GM12875 (cell line): ENCODE measurements at regions not wholly inside any gene's neighbourhood (a gene's known extent, or its start where the extent isn't known, plus 50 kb on each side); places are given as distances from the start of the nearest gene placed in this dataset.

Experiments
- H3K4me3 ChIP-seq: one replicate; pipeline ENCODE4 v1.5.1; 2011; ENCODE audit warnings: low read depth, low read length, control low read depth
- TF ChIP-seq, protein P1 (sequence below): IDR thresholded peaks from 2 replicates; pipeline ENCODE4 v1.5.1; 2011; ENCODE audit warnings: low read depth, mild to moderate bottlenecking, control low read depth, inconsistent platforms, low read length, moderate library complexity, borderline replicate concordance; ENCODE audit not compliant: insufficient read depth

DNA sequence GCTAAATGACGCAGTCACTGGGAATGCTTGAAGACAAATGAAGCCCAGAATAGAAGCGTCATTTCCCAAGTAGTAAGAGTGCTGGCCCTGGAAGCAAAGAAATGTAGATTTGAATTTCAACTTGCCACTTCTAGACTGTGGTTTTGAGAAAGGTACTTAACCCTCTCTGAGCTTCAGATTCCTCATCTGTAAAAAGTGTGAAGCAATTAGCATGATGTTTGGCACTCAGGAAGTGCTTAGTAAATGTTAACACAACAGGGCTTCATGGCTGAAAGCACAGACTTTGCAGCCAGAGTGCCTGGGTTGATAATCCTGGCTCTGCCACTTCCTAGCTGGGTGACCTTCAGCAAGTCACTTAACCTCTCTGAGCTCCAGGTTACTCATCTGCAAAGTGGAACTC lies 147.4 kb upstream of the RPS6KA3 start:
- TF ChIP-seq, protein P1, sequence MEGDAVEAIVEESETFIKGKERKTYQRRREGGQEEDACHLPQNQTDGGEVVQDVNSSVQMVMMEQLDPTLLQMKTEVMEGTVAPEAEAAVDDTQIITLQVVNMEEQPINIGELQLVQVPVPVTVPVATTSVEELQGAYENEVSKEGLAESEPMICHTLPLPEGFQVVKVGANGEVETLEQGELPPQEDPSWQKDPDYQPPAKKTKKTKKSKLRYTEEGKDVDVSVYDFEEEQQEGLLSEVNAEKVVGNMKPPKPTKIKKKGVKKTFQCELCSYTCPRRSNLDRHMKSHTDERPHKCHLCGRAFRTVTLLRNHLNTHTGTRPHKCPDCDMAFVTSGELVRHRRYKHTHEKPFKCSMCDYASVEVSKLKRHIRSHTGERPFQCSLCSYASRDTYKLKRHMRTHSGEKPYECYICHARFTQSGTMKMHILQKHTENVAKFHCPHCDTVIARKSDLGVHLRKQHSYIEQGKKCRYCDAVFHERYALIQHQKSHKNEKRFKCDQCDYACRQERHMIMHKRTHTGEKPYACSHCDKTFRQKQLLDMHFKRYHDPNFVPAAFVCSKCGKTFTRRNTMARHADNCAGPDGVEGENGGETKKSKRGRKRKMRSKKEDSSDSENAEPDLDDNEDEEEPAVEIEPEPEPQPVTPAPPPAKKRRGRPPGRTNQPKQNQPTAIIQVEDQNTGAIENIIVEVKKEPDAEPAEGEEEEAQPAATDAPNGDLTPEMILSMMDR = no peak
- no peak overlapping the region for H3K4me3 ChIP-seq

DNA sequence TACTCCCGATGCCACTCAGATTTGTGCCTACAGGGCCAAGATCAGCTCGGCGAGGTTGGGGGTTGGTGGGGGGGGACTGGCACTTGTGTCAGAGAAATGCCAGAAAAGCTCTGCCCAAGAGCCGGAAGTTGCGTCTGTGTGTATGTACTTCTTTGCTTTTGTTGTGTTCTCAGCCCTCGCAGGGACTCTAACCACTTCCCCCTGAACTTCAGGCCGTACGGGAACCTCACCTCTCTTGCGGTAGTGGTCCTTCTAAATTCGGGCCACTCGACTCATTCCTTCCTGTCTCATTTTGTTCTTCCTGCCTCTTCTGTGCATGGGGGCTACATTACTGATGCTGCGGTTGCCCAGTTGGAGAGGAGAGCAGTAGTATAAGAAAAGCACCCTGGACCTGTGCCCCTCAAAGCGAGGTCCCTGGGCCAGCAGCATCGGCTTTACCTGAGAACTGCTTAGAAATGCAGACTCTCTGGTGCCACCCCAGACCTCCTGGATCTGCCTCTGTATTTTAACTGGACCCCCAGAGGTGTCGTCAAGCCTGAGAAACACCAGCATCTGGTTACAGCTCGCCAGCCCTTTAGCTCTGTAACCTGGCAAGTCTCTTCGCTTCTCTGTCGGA lies 146.3 kb upstream of the RPS6KA3 start:
- TF ChIP-seq, protein P1 = no peak

DNA sequence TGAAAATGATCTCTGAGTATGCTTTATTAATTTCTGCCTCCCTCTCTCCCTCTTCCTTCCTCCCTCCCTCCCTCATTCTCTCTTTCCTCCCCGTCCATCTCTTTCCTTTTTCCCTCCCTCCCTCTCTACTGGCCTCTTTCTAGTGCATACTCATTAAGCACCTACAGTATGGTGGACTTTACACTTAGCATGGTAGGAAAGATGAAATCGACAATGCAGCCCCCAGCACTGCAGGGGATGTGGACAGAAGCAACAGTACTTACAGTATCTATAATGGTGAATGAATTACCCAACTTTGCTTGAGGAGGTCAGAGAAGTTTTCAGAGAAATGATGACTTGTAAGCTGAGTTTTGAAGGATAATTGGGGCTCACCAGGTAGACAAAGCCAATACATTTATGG lies 143.8 kb upstream of the RPS6KA3 start:
- H3K4me3 ChIP-seq = no peak overlapping the region
- TF ChIP-seq, protein P1 = no peak

More for the DNA sequence above, 146.3 kb upstream of the RPS6KA3 start:
- no peak overlapping the region for H3K4me3 ChIP-seq

DNA sequence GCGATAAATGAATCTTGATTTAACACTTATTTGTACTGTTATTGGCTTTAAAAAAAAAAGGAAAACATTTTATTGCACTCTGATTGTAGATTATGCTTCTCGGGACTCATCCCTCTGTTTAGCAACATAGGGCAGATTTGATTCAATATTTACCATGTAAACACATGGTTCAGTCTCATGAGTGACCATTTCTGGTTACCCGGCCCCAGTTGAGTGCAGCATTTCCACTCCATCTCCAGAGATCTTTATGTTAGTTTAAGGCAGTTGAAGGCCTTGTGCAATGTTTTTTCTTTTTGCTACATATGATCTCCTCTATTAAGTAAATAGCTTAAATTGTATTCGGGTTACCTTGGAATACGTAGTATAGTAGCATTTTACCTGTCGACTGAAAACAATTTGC lies 143.3 kb upstream of the RPS6KA3 start:
- no peak overlapping the region for H3K4me3 ChIP-seq
- TF ChIP-seq, protein P1 = no peak

DNA sequence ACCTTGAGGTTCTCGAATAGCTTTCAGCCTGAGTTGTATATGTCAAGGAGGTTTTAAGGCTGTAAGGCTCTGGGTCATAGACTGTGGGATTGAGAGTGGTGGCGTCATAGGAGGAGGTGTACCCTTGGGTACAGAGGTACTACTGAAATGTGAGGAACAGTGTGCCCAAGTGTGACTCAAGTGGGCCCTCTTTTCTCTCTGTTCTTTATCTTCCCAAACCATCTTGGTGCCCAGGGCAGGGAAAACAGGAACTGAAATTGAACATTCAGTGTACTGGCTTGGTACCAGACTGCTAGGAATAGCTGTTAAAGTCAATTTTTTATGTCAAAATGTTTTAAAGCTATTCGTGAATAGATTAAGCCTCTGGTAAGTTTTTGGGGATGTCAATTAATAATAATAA lies 136.2 kb upstream of the RPS6KA3 start:
- TF ChIP-seq, protein P1 = no peak
- no peak overlapping the region for H3K4me3 ChIP-seq

DNA sequence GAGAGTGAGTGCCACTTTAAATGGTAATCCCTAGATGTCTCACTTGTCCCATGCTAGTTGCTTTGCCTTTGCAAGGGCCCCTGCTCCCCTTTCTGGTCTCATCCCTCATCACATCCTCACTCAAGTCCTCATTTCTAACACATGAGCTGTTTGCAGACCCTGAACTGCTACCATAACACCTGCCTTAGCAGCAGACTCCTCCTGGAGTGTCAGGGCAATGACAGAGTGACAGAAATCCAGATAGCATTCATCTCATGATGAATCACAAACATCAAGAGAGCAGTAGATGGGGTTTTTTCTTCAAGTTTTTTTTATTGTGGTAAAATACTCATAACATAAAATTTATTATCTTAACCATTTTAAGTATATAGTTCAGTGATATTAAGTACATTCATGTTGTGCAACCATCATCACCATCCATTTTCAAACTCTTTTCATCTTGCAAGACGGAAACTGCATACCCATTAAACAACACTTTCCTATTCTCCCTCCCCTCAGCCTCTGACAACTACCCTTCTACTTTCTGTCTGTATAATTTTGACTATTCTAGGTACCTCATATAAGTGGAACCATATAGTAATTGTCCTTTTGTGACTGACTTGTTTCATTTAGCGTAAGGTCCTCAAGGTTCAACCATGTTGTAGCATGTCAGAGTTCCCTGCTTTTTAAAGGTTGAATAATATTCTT lies 133.2 kb upstream of the RPS6KA3 start:
- H3K4me3 ChIP-seq = no peak overlapping the region
- TF ChIP-seq, protein P1 = no peak

DNA sequence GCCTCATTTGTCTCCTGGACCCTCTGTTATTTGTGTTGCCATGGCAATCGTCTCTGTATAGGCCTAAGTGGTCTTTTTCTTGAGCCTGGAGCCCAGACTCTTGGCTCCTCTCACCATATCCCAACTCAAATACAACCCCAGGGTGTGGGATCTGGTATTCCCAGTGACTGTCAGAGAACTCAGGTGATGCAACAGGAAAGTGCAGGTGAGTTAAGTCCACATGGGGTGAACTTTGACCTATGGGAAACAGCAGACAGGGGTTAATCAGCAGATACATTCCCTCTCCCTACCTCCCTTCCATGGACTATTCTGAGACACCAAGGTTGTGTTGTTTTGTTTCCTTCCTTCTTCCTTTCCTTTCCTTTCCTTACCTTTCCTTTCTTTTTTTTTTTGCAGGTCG lies 130.9 kb upstream of the RPS6KA3 start:
- TF ChIP-seq, protein P1 = no peak
- no peak overlapping the region for H3K4me3 ChIP-seq
